H9 (cell line): ENCODE measurements at regions not wholly inside any gene's neighbourhood (a gene's known extent, or its start where the extent isn't known, plus 50 kb on each side); places are given as distances from the start of the nearest gene placed in this dataset.

Experiments used
- DNase-seq: peaks from one replicate; pipeline ENCODE4 v3.0.0-alpha.2; 2017
- H2AFZ ChIP-seq: one replicate; pipeline ENCODE4 v1.6.1; 2013; ENCODE audit warnings: mild to moderate bottlenecking, low read length, control low read depth, moderate library complexity
- H2AK5ac ChIP-seq: 2 replicates; pipeline ENCODE4 v1.6.1; 2013; ENCODE audit warnings: low read length, control low read depth, mixed read lengths; ENCODE audit not compliant: insufficient read length
- H2BK120ac ChIP-seq: one replicate; pipeline ENCODE4 v1.6.1; 2013; ENCODE audit warnings: low read depth, mild to moderate bottlenecking, low read length, control low read depth, inconsistent platforms; ENCODE audit not compliant: poor library complexity, severe bottlenecking
- H2BK12ac ChIP-seq: 2 replicates; pipeline ENCODE4 v1.6.1; 2013; ENCODE audit warnings: low read length, control low read depth, mixed read lengths, low read depth; ENCODE audit not compliant: insufficient read length
- H2BK15ac ChIP-seq: 2 replicates; pipeline ENCODE4 v1.6.1; 2013; ENCODE audit warnings: low read depth, low read length, control low read depth
- H2BK20ac ChIP-seq: one replicate; pipeline ENCODE4 v1.6.1; 2013; ENCODE audit warnings: low read depth, mild to moderate bottlenecking, low read length, control low read depth, inconsistent platforms; ENCODE audit not compliant: poor library complexity, severe bottlenecking
- H2BK5ac ChIP-seq: 2 replicates; pipeline ENCODE4 v1.6.1; 2013; ENCODE audit warnings: low read length, control low read depth, mixed read lengths; ENCODE audit not compliant: insufficient read length
- H3K14ac ChIP-seq: 2 replicates; pipeline ENCODE4 v1.6.1; 2013; ENCODE audit warnings: low read length, control low read depth; ENCODE audit not compliant: insufficient read depth
- H3K18ac ChIP-seq: 2 replicates; pipeline ENCODE4 v1.6.1; 2013; ENCODE audit warnings: low read depth, mild to moderate bottlenecking, mixed read lengths, low read length, control low read depth; ENCODE audit not compliant: insufficient read length
- H3K23ac ChIP-seq: 2 replicates; pipeline ENCODE4 v1.6.1; 2013; ENCODE audit warnings: low read length, control low read depth, mixed read lengths, low read depth; ENCODE audit not compliant: insufficient read length
- H3K23me2 ChIP-seq: 2 replicates; pipeline ENCODE4 v1.6.1; 2013; ENCODE audit warnings: low read depth, mild to moderate bottlenecking, mixed read lengths, low read length, control low read depth; ENCODE audit not compliant: insufficient read length, poor library complexity, severe bottlenecking
- H3K27ac ChIP-seq: 2 replicates; pipeline ENCODE4 v1.5.1; 2013; ENCODE audit warnings: low read length, control low read depth, mixed read lengths, low read depth; ENCODE audit not compliant: insufficient read length
- H3K27me3 ChIP-seq: 2 replicates; pipeline ENCODE4 v1.6.1; 2013; ENCODE audit warnings: low read length, control low read depth, inconsistent platforms; ENCODE audit not compliant: insufficient read depth
- H3K4ac ChIP-seq: 2 replicates; pipeline ENCODE4 v1.6.1; 2013; ENCODE audit warnings: low read depth, mild to moderate bottlenecking, control low read depth, inconsistent platforms, low read length, moderate library complexity
- H3K4me1 ChIP-seq: 2 replicates; pipeline ENCODE4 v1.6.1; 2013; ENCODE audit warnings: low read length, control low read depth, inconsistent platforms; ENCODE audit not compliant: insufficient read depth
- H3K4me2 ChIP-seq: 2 replicates; pipeline ENCODE4 v1.6.1; 2013; ENCODE audit warnings: low read length, control low read depth, mixed read lengths; ENCODE audit not compliant: insufficient read length, insufficient read depth
- H3K56ac ChIP-seq: 2 replicates; pipeline ENCODE4 v1.6.1; 2013; ENCODE audit warnings: low read depth, mild to moderate bottlenecking, mixed read lengths, low read length, control low read depth; ENCODE audit not compliant: insufficient read length
- H3K79me1 ChIP-seq: 2 replicates; pipeline ENCODE4 v1.6.1; 2013; ENCODE audit warnings: low read depth, mild to moderate bottlenecking, moderate library complexity, low read length, control low read depth, inconsistent platforms; ENCODE audit not compliant: insufficient read depth, poor library complexity, severe bottlenecking
- H3K79me2 ChIP-seq: 2 replicates; pipeline ENCODE4 v1.6.1; 2013; ENCODE audit warnings: low read length, control low read depth, inconsistent platforms; ENCODE audit not compliant: insufficient read depth
- H3K9ac ChIP-seq: 2 replicates; pipeline ENCODE4 v1.6.1; 2013; ENCODE audit warnings: low read length, control low read depth, mixed read lengths; ENCODE audit not compliant: insufficient read length; ENCODE audit errors: extremely low read depth
- H3K9me3 ChIP-seq: one replicate; pipeline ENCODE4 v1.6.1; 2013; ENCODE audit warnings: low read depth, low read length, inconsistent platforms; ENCODE audit not compliant: control insufficient read depth
- H3T11ph ChIP-seq: one replicate; pipeline ENCODE4 v1.6.1; 2013; ENCODE audit warnings: mild to moderate bottlenecking, low read length, control low read depth, inconsistent platforms
- H4K20me1 ChIP-seq: one replicate; pipeline ENCODE4 v1.6.1; 2013; ENCODE audit not compliant: control insufficient read depth, insufficient read length, insufficient read depth
- H4K5ac ChIP-seq: 2 replicates; pipeline ENCODE4 v1.6.1; 2013; ENCODE audit warnings: low read depth, mild to moderate bottlenecking, mixed read lengths, low read length, control low read depth; ENCODE audit not compliant: insufficient read length
- H4K8ac ChIP-seq: replicated peaks from 2 replicates; pipeline ENCODE4 v1.6.1; 2013; ENCODE audit warnings: low read length, control low read depth, mixed read lengths, low read depth; ENCODE audit not compliant: insufficient read length
- H4K91ac ChIP-seq: 2 replicates; pipeline ENCODE4 v1.6.1; 2013; ENCODE audit warnings: low read depth, mild to moderate bottlenecking, moderate library complexity, mixed read lengths, low read length, control low read depth; ENCODE audit not compliant: insufficient read length
- H3K27ac Mint-ChIP-seq, 3 experiments: 2 replicates in 2 of 3; 3 replicates in 1 of 3; pipeline ENCODE4 v1.8.0; 2020 to 2021; ENCODE audit warnings: mixed read lengths in 3 of 3, mild to moderate bottlenecking in 1 of 3, moderate library complexity in 1 of 3
- H3K27me3 Mint-ChIP-seq: 2 replicates; pipeline ENCODE4 v1.8.0; 2021; ENCODE audit warnings: low read depth, mild to moderate bottlenecking, moderate library complexity, mixed read lengths
- H3K36me3 Mint-ChIP-seq, 3 experiments: 2 replicates in 2 of 3; 3 replicates in 1 of 3; pipeline ENCODE4 v1.8.0; 2020 to 2021; ENCODE audit warnings: low read depth in 3 of 3, mixed read lengths in 3 of 3; ENCODE audit not compliant: insufficient read depth in 1 of 3
- H3K4me1 Mint-ChIP-seq, 2 experiments: 2 replicates each; pipeline ENCODE4 v1.8.0; 2020; ENCODE audit warnings: mixed read lengths in 2 of 2
- H3K4me3 Mint-ChIP-seq, 2 experiments: 2 replicates in 1 of 2; 3 replicates in 1 of 2; pipeline ENCODE4 v1.8.0; 2020 to 2021; ENCODE audit warnings: mild to moderate bottlenecking in 2 of 2, mixed read lengths in 2 of 2, moderate library complexity in 1 of 2
- H3K9me3 Mint-ChIP-seq, 2 experiments: 2 replicates in 1 of 2; 3 replicates in 1 of 2; pipeline ENCODE4 v1.8.0; 2020; ENCODE audit warnings: mild to moderate bottlenecking in 2 of 2, mixed read lengths in 2 of 2, moderate library complexity in 1 of 2
- CTCF ChIP-seq: fragments of 200-600 bp; sonication (generic); conservative IDR thresholded peaks from 3 replicates; pipeline ENCODE4 v1.8.0; 2021; ENCODE audit warnings: antibody characterized with exemption, mild to moderate bottlenecking
- WGBS: extraction: QIAGEN DNeasy Blood & Tissue Kit; methylation state at CpG from one replicate; pipeline ENCODE4 v1.1.7; 2013; ENCODE audit warnings: missing lambda C conversion rate, low lambda C conversion rate, mixed read lengths; ENCODE audit not compliant: insufficient read length; ENCODE audit errors: extremely low coverage; 5-methylcytosine and 5-hydroxymethylcytosine counted together

DNA sequence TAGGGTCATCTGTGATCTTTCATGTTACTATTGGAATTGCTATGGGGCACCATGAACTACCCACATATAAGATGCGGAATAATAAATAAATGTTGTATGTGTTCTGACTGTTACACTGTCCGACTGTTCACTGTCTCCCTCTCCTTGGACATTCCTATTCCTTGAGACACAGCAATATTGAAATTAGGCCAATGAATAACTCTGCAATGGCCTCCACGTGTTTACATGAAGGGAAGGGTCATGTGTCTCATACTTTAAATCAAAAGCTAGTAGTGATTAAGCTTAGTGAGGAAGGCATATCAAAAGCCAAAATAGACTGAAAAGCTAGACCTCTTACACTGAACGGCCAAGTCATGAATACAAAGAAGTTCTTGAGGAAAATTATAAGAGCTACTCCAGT, 751.3 kb downstream of the SOCS6 start:
- no CpG with 5 or more reads among the region's 4 CpGs for WGBS

More for the DNA sequence above, 751.3 kb downstream of the SOCS6 start:
- Mint-ChIP-seq H3K36me3 (no peaks in the 10 kb centered on the region), H3K27ac (no peak overlapping the region; a peak in 1 of 7 replicates), H3K27me3 (no peaks in the 10 kb centered on the region), H3K9me3 (no peaks in the 10 kb centered on the region), H3K4me3 (no peak overlapping the region), H3K4me1 (no peaks in the 10 kb centered on the region)
- Histone ChIP-seq H2BK20ac (no peak overlapping the region), H4K8ac (no peak overlapping the region), H3K4me2 (no peak overlapping the region), H3K4ac (no peak overlapping the region), H2BK12ac (no peak overlapping the region), H3T11ph (no peak overlapping the region), H2AFZ (no peak overlapping the region), H3K79me1 (no peaks in the 10 kb centered on the region), H2AK5ac (no peak overlapping the region), H3K9me3 (no peaks in the 10 kb centered on the region), H2BK15ac (no peak overlapping the region), H3K23me2 (no peaks in the 10 kb centered on the region), H2BK5ac (no peak overlapping the region), H3K18ac (no peak overlapping the region), H3K79me2 (no peaks in the 10 kb centered on the region), H2BK120ac (no peak overlapping the region), H3K23ac (no peak overlapping the region), H3K56ac (no peak overlapping the region), H4K20me1 (no peaks in the 10 kb centered on the region), H3K9ac (no peak overlapping the region), H3K27ac (no peak overlapping the region), H3K4me1 (no peaks in the 10 kb centered on the region), H4K5ac (no peak overlapping the region), H4K91ac (no peak overlapping the region), H3K27me3 (no peaks in the 10 kb centered on the region; the same call in 1 of the 2 replicates), H3K14ac (no peak overlapping the region)
- no peak for TF ChIP-seq CTCF
- no peak for DNase-seq
